Urinary bladder (tissue), 3 donors: ENCODE measurements at regions not wholly inside any gene's neighbourhood (a gene's known extent, or its start where the extent isn't known, plus 50 kb on each side); places are given as distances from the start of the nearest gene placed in this dataset.

Experiments
- DNase-seq: peaks from one replicate; pipeline ENCODE4 v3.0.0-alpha.2; 2015; ENCODE audit errors: extremely low spot score
- H3K27ac ChIP-seq: one replicate; pipeline ENCODE4 v1.5.1; 2013; ENCODE audit warnings: low read depth, mild to moderate bottlenecking, moderate library complexity
- H3K36me3 ChIP-seq: one replicate; pipeline ENCODE4 v1.6.1; 2013; ENCODE audit warnings: mild to moderate bottlenecking, moderate library complexity; ENCODE audit not compliant: insufficient read depth
- H3K4me1 ChIP-seq: one replicate; pipeline ENCODE4 v1.6.1; 2013; ENCODE audit warnings: mild to moderate bottlenecking, moderate library complexity; ENCODE audit not compliant: insufficient read depth
- H3K4me3 ChIP-seq: one replicate; pipeline ENCODE4 v1.5.1; 2013; ENCODE audit warnings: low read depth, low read length
- whole genome bisulfite sequencing: extraction: QIAGEN DNeasy Blood & Tissue Kit; methylation state at CpG from one replicate; pipeline ENCODE4 v1.1.7; 2013; 5-methylcytosine and 5-hydroxymethylcytosine counted together
- donor health status: healthy with polysubstance abuse.
- donor health status: healthy.

DNA sequence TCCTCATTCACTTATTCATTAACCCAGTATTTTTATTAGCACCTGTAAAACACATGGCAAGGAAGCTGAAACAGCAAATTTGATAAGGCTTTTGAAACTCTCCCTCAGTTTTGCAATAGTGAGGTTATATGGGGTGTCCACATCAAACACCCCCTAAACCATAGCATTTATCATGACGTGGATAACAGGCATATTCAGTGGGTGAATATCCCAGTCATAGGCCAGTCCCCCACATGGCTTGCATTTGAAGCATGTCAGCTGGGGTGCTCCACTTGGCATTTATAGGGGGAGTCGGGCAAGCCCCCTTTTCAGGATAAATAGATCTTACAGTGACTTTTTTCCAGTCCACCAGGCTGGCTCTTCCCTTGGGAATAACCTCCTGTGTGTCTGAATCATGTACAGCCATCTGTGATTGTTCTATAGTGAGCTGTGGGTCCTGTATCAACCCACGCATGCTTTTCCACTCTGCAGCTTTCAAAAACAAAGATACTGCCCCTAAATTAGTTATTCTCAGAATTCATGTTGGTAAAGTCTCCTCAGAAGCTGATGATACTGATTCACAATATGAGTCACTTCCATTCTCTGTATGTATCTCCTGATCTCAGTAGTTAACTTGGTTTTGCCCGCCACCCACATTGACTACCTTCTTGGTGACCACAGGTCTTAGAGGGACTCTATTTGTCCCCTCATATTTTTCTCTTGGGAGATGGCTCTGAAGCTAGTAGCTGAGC, 84.4 kb upstream of the SPIN1 start:
- no peak overlapping the region for H3K4me3 ChIP-seq
- DNase-seq: no peak
- H3K36me3 ChIP-seq: no peaks in the 10 kb centered on the region
- WGBS: 53% methylated on average over 4 of the region's 4 CpGs
- H3K4me1 ChIP-seq: no peaks in the 10 kb centered on the region
- H3K27ac ChIP-seq: no peak overlapping the region

DNA sequence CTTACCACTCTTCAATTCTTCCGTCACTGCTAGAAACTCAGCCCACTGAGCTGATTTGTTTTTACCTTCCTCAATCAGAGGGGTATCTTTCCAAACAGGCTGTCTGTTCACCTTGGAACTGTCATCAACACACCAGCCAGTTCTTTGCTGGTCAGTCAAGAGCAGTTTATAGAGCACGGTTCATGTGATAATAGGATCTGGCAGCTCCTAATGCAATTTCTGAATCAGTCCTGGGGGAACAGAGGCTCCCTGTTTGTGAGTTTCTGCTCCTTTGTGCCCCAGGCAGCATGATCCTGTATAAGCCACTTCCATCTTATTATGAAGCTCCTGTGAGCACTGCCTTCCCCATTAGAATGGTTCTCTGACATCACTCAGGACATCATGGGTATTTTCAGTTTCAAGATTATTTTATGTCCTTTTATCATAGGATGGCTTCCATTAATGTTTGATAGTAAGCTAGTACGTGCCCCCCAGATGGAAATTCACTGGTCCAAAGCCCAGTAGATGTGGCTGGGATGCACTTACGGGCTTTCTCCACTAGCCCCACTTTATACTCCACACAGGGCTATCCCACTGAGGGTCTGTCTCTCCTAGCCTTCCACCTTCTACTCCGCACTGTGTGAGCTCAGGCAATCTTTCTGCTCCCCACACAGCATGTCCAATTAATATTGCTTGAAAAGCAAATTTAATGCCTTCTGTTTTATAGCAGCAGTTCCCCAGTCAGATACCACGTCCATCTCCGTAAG, 85.5 kb upstream of the SPIN1 start:
- Histone ChIP-seq H3K4me3 (no peak overlapping the region), H3K36me3 (no peaks in the 10 kb centered on the region), H3K4me1 (no peaks in the 10 kb centered on the region), H3K27ac (no peak overlapping the region)
- 78% methylated on average over 7 of the region's 7 CpGs for WGBS
- no peak for DNase-seq

DNA sequence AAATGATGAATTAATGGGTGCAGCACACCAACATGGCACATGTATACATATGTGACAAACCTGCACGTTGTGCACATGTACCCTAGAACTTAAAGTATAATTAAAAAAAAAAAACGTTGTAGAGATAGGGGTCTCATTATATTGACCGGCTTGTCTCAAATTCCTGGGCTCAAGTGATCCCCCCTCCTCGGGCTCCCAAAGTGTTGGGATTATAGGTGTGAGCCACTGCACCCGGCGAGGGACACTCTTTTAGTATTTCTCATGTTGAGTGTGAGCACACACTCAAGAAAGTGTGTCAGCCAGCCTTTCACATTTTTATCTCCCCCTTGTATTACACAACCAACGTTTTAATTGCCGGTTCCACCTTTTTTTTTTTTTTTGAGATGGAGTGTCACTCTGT, 87.7 kb upstream of the SPIN1 start:
- no peak for DNase-seq
- Histone ChIP-seq H3K36me3 (no peaks in the 10 kb centered on the region), H3K27ac (no peak overlapping the region), H3K4me1 (no peaks in the 10 kb centered on the region), H3K4me3 (no peak overlapping the region)
- WGBS: 89% methylated on average over 8 of the region's 8 CpGs

DNA sequence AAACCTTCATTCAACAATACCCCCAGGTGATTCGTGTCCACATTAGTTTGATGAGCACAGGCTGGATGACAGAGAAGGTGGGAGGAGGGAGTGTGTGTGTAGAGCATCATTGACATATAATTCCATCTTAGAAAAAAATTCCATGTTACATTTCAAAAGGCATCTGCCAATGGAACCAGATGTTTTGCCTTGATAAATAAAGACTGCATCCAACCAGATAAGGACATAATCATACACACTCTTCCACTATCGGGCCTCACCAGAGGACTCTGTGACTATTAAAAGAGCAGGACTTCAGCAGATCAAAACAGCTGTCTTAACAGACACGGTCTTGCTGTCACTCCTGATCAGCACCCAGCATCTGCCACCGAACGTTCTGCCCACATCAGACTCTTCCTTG, 96.4 kb upstream of the SPIN1 start:
- Histone ChIP-seq H3K27ac (no peak overlapping the region), H3K4me1 (no peaks in the 10 kb centered on the region), H3K4me3 (no peak overlapping the region), H3K36me3 (no peaks in the 10 kb centered on the region)
- DNase-seq: no peak
- 49% methylated on average over 5 of the region's 5 CpGs for WGBS

DNA sequence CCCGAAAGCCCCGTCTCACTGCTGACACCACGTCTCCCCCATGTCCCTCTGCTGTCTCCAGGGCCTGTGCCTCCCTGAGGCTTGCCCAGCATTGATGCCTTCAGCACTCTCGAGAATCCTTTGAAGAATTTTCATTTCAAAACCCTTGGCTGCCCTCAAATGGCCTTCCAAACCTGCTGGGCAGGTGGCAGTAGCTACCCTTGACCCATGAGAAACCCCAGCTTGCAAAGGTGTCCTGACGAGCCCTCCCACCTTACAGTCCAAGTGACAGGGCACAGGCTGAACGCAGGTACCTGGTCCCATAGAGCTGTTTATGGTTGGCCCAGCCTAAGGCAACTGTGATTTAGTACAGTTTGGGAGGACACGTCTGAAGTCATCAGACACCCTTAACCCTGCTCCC, 97.2 kb upstream of the SPIN1 start:
- Histone ChIP-seq H3K27ac (no peak overlapping the region), H3K4me3 (no peak overlapping the region), H3K36me3 (no peaks in the 10 kb centered on the region), H3K4me1 (no peaks in the 10 kb centered on the region)
- DNase-seq: no peak
- 94% methylated on average over 7 of the region's 7 CpGs for WGBS

DNA sequence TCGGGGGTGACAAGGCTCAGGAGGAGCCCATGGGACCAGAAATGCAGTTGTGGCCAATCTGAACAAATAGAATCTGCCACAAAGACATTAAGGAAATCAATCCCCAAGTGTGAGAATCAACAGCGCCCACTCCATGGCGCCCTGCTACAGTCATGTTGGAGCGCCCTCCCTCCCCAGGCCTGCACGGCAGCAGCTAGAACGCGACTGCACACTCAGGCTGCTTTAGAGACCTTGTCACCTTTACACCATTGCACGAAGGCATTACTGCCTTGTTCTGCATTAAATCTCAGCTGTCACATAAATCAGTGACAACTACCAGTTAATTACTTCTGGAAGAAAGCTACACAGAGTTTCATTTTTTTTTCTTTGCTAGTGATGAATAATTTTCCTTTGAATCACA, 98.7 kb upstream of the SPIN1 start:
- WGBS: 86% methylated on average over 8 of the region's 8 CpGs
- Histone ChIP-seq H3K36me3 (no peaks in the 10 kb centered on the region), H3K4me3 (no peak overlapping the region), H3K4me1 (no peaks in the 10 kb centered on the region), H3K27ac (no peak overlapping the region)
- DNase-seq: no peak

DNA sequence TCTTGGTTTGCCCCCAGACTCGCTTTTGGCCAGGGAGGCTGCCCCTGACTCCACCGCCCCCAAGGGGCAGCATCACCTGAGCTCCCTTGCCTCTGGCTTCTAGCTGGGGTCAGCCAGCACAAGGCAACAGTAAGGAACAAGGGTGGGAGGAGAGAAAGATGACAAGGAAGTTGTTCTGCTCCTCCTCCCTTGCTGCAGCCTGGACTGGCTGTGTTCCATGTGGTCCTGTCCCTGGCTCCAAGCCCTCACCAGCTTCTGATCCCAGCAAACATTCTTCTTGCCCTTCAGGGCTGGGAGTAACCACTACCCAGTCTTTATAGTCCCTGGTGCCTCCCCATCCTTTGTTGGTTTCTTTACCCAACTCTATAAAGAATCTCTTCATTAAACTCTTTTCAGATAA, 100.3 kb upstream of the SPIN1 start:
- Histone ChIP-seq H3K27ac (no peak overlapping the region), H3K4me1 (no peaks in the 10 kb centered on the region), H3K4me3 (no peak overlapping the region), H3K36me3 (no peaks in the 10 kb centered on the region)
- WGBS: 80% methylated on average over 2 of the region's 2 CpGs
- no peak for DNase-seq

DNA sequence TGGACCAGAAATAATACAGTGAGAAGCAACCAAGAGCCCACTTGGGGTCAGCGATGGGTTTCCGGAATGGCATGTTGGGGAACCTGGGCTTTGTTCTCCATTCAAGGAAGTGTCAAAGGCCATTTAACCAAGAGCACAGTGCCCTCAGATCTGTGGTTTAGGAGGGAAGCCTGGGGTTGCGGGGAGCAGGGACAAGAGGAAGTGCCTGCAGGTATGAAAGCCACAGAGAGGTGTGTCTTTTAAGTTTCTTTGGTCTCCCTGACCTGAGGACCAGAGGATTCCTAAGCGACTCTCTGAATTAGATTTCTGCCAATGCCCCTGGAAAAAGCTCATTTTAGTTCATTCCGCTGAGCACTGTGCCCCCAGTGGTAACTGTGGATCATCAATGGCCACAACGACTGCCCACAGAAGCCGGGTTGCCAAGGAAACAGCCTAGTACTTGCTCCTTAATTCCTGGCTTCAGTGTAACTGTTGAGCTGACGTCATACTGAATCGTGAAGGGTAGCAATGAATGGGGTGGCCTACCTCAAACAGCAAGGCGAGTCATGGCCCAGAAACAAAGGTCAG, 107.3 kb upstream of the SPIN1 start:
- WGBS: 57% methylated on average over 10 of the region's 10 CpGs
- no peaks in the 10 kb centered on the region for H3K36me3 ChIP-seq
- DNase-seq: no peak

DNA sequence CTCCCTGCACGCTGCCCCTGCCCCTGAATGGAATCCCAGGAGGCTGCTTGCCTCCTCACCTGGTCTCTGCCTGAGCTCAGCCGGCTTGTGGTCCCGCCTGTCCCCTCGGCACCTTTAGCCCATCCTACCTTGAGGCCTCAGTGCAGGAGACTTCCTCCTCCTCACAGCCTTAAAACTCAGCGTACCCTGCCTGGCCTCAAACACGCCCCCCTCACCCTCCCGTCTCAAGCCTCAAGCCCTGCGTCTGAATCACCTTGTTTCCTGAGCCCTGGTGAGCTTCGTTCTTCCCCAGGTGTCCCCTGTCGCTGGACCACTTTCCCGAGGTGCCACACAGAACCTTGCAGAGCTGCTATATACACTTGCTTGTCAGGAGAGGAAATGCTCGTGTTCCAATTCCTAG, 110.2 kb upstream of the SPIN1 start:
- no peak for DNase-seq
- 68% methylated on average over 12 of the region's 12 CpGs for WGBS
- Histone ChIP-seq H3K27ac (no peak overlapping the region), H3K4me1 (no peaks in the 10 kb centered on the region), H3K36me3 (no peaks in the 10 kb centered on the region), H3K4me3 (no peak overlapping the region)

More for the DNA sequence above, 107.3 kb upstream of the SPIN1 start:
- Histone ChIP-seq H3K27ac (no peak overlapping the region), H3K4me3 (no peak overlapping the region), H3K4me1 (no peaks in the 10 kb centered on the region)

DNA sequence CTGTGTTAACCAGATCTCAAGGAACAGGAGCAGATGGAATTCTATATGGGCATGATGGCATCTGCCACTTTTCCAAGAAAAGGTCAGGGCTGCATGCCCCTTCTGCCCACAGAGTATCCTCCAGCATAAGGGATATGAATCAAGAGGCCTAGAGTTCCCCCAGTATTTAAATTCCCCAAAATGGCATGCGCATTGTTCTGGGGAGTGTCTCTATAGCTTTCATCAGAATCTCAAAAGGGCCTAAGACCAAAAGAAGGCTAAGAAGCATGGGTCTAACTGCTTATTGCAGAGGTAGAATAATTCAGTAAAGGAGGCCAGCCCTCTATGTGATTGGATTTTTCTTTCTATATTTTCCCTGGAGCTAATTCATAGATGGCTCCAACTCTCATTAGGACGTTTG, 114.2 kb upstream of the SPIN1 start:
- no peak overlapping the region for H3K27ac ChIP-seq
- 87% methylated on average over 2 of the region's 2 CpGs for WGBS
- no peak overlapping the region for H3K4me3 ChIP-seq
- H3K36me3 ChIP-seq: no peaks in the 10 kb centered on the region
- no peaks in the 10 kb centered on the region for H3K4me1 ChIP-seq
- DNase-seq: no peak

DNA sequence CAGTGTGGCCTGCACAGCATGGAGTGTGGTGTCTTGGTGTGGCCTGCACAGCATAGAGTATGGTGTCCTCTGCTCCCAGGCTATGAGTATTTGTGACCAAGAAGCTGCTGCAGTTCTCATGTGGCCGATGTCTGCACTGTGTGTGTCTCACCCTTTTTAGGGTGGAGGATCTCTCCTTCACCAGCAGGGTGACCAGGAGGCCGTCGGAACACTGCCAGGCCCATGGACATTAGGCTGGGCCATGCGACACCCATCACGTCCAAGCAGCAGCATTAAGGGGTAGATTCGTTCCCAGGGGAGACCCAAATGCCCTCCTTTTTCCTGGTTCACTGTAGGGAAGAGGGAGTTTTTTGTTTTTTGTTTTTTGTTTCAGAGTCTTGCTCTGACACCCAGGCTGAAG, 115.3 kb upstream of the SPIN1 start:
- Histone ChIP-seq H3K4me1 (no peaks in the 10 kb centered on the region), H3K36me3 (no peaks in the 10 kb centered on the region), H3K4me3 (no peak overlapping the region), H3K27ac (no peak overlapping the region)
- DNase-seq: no peak
- 87% methylated on average over 6 of the region's 6 CpGs for WGBS

DNA sequence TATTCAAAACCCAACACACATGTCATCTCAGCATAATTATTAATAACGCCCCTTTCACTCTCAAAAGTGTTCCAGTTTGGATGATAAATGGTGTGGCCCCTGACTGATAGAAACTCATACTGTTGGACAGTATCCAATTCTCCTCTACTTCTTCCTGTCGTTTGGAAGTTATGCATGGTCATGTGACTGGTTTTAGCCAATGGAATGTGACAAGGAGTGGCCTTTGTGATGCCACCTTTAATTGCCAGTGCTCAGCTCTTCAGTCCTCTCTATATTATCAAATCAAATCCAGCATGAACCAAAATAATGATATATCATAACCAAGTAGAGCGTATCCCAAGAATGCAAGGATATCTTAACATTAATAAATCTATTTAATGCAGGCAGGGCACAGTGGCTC, 117.8 kb upstream of the SPIN1 start:
- no peak for DNase-seq
- H3K4me3 ChIP-seq: no peak overlapping the region
- WGBS: 87% methylated on average over 3 of the region's 3 CpGs
- H3K27ac ChIP-seq: no peak overlapping the region
- no peaks in the 10 kb centered on the region for H3K36me3 ChIP-seq
- no peaks in the 10 kb centered on the region for H3K4me1 ChIP-seq

DNA sequence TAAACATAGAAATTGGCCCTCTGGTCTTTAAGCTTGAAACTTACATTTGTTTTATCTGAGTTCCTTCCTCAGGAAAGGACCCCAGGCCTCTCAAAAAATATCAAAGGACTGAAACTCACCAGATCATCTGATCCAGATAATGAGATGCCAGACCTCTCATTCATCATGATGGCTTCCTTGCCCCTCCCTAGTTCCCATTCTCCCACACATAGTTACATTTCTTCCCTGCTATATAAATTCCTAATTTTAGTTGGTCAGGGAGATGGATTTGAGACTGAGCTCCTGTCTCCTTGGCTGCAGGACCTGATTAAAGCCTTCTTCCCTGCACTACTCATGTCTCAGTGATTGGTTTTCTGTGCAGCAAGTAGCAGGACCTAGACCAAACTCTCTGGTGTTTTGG, 119.4 kb upstream of the SPIN1 start:
- DNase-seq: no peak
- Histone ChIP-seq H3K36me3 (no peaks in the 10 kb centered on the region), H3K27ac (no peak overlapping the region), H3K4me3 (no peak overlapping the region), H3K4me1 (no peaks in the 10 kb centered on the region)

DNA sequence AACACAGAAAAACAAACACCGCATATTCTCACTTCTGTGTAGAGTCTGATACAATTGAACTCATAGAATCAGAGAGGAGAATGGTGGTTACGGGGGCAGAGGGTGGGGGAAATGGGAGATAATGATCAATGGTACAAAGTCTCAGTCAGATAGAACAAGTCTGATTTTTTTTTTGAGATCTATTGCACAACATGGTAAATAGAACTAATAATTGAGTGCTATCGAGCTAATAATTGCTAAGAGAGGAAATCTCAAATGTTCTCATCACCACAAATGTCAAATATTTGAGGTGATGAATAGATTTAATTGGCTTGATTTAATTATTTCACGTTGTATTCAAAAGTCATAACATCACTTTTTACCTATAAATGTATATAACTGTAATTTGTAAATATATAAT, 121.0 kb upstream of the SPIN1 start:
- Histone ChIP-seq H3K4me1 (no peaks in the 10 kb centered on the region), H3K4me3 (no peak overlapping the region), H3K27ac (no peak overlapping the region), H3K36me3 (no peaks in the 10 kb centered on the region)
- DNase-seq: no peak
- WGBS: 91% methylated on average over 4 of the region's 4 CpGs
